H4 (cell line): ENCODE measurements at regions not wholly inside any gene's neighbourhood (a gene's known extent, or its start where the extent isn't known, plus 50 kb on each side); places are given as distances from the start of the nearest gene placed in this dataset.

ENCODE experiments used
- DNase-seq: peaks from one replicate; pipeline ENCODE4 v3.0.0-alpha.2; 2015; ENCODE audit warnings: low spot score

GRCh38 chr1:193733674-193734073 lies 547.3 kb upstream of the B3GALT2 start:
- DNase-seq: no peak

GRCh38 chr1:193730017-193730416 lies 543.6 kb upstream of the B3GALT2 start:
- DNase-seq: no peak

GRCh38 chr1:193729429-193729828 lies 543.0 kb upstream of the B3GALT2 start:
- DNase-seq: peak; percentile 10

DNA sequence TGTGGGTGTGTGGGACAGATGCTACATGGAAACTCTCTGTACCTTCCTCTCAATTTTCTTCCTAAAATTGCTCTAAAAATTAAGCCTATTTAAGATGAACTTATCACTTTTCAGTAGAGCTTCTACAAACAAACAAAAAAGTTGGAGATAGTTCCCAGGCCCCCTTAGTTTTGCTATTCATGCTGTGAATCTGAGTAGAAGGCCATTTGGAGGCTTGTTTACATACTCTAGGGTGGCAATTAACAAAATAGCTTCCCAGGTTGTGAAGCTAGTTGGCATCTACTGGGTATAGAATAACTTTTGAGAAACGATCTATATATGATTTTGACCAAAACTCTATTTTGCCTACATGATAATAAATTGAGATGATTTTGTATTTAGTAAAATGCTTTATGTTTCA lies 541.4 kb upstream of the B3GALT2 start:
- DNase-seq: no peak

GRCh38 chr1:193726722-193727121 lies 540.3 kb upstream of the B3GALT2 start:
- no peak for DNase-seq

- DNase-seq: no peak
Measured at GRCh38 chr1:193712392-193712791, 526.0 kb upstream of the B3GALT2 start.

DNA sequence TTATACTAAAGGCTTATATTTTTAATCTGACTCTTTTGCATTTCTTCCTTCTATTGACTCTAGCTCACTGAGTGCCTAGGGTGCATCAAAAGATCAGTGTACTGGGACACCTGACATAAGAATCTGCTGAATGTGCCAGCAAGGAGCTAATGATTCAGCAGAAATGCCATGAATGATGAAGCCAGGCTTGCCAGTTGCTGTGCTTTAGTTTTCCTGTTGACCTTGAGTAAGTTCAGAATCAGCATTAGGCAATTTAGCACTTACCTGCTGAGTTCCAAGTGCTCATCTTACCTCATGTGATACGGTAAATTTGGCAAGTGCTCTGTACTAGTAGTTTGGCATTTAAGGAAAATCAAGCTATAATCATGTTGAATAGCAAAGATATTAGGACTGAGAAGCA lies 523.2 kb upstream of the B3GALT2 start:
- DNase-seq: no peak

- peak; percentile 82 for DNase-seq
Measured at GRCh38 chr1:193707271-193708021, 521.0 kb upstream of the B3GALT2 start.

DNA sequence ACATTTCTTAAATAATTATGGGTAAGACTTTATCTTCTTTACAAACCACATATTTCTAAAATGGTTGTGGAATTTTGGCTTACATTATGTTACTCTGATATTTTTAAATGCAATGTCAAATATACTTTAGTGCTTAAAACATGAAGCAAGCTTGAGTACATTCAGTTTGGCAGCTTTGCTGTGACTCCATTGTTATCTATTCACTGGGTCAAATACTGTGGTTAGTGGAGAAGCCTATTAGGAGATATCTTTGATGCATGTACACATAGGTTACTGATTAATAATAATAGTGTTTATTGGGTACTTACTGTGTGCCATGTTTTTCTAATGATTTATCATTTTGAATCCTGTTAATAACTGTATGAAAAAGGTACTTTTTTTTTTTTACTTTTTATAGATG lies 520.4 kb upstream of the B3GALT2 start:
- DNase-seq: no peak

DNA sequence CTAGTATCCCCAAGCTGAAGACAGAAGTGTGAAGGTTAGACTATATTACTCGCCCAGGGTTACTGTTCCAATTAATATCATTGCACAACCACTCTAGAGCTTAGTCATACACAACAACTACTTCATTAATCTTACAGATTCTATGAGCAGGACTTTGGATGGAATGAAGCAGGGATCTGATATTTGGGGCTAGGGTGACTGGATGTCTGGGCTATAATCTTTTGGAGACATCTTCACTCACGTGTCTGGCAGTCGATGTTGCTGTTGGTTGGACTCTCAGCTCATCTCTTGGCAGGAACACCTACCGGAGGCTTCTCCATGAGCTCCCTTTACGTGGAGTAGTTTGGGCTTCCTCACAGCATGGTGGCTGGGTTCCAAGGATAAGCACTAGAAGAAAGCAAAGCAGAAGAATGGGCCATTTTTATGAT lies 519.2 kb upstream of the B3GALT2 start:
- no peak for DNase-seq

- DNase-seq: no peak
Measured at GRCh38 chr1:193703655-193704054, 517.2 kb upstream of the B3GALT2 start.

- DNase-seq: no peak
Measured at GRCh38 chr1:193703121-193703520, 516.7 kb upstream of the B3GALT2 start.

DNA sequence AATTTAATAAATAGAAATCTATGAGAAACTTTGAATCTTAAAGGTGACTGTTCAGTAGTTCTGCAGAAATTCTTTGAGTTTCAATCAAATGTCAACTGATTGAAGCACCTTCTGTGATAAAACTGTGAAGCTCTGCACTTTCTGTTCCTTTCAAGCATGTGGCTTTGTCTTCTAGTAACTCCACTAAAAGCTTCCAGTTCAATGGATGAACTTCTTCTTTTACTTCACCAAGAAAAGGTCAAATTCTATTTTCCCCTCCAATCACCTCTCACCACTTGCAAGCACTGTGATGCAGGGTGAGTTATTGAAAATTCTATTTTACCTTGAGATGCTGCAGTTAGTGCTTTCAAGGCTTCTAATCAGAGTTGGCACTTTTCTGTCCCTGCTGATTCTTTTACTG lies 515.3 kb upstream of the B3GALT2 start:
- DNase-seq: no peak

DNA sequence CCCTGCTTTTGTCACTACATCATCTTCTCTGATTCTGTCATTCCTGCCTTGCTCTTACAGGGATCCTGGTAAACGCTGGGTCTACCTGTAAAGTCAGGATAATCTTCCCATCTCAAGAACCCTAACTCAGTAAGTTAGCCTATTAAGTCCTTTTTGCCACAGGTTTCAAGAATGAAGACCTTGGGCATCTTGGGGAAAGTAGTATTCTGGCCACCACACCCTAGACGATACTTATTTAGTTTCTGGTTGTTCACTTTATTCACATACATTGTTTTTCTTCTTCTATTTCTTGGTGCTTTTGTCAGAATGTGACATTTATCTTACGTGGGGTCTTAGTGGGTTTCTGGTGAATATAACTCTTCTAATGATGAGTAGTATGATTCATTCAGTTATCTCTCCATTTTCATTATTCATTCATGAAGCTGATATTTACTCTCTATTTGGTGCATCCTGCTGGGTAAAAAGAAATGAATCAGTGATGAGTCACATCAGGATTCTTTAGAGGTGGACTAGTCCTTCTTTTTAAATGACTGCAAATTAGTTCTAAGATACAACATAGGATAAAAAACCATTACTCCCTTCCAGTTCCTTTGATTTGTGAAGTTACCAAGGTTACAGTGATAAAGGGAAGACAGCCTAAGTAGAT lies 514.4 kb upstream of the B3GALT2 start:
- DNase-seq: no peak

DNA sequence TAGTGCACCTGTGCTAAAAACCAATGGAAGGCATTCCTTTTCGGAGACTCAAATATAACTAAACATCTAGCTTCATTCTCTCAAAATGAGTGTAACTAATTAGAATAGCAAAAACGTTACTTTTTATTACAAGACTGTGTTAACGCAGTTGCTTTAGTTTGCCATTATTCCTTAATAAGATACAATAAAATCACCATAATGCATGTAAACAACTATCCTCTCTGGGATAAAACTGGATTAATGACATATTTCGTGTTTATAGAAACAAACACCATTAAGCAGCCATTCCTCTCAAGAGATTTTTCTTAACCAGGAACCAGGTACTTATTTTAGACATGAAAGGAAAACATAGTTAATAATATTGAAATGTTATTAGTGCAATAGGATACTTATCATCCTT lies 512.8 kb upstream of the B3GALT2 start:
- no peak for DNase-seq

GRCh38 chr1:193697776-193698175 lies 511.4 kb upstream of the B3GALT2 start:
- no peak for DNase-seq

GRCh38 chr1:193697115-193697762 lies 510.8 kb upstream of the B3GALT2 start:
- DNase-seq: no peak

DNA sequence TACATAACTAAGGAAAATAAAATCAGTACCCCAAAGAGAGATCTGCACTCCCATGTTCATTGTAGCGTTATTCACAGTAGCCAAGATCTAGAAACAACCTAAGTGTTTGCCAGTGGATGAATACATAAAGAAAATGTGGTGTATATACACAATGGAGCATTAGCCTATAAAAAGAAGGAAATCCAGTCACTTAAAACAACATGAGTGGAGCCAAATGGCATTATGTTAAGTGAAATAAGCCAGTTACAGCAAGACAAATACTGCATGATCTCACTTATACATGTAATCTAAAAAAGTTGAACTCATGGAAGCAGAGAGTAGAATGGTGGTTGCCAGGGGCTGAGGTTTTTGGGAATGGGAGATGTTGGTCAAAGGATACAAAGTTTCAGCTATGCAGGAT lies 508.3 kb upstream of the B3GALT2 start:
- no peak for DNase-seq

- DNase-seq: no peak
Measured at GRCh38 chr1:193685986-193686385, 499.6 kb upstream of the B3GALT2 start.

DNA sequence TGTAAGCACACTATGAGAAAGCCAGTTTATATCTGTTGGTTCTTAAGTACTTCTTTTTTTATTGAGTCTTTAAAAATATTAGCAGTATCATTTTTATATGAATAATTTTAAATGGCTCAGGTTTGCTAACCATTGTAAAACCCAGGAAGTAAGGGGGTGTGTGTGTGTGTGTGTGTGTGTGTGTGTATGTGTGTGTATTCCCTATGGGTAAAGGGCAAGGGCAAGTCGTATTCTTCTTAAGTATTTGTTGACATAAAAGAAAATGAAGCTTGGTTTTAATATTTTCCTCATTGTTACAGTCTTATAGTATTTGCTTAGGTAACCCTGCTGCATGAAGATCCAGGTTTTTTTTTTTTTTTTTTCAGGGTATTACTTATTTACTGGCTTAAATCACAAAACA lies 495.0 kb upstream of the B3GALT2 start:
- DNase-seq: no peak

GRCh38 chr1:193680924-193681316 lies 494.5 kb upstream of the B3GALT2 start:
- no peak for DNase-seq

DNA sequence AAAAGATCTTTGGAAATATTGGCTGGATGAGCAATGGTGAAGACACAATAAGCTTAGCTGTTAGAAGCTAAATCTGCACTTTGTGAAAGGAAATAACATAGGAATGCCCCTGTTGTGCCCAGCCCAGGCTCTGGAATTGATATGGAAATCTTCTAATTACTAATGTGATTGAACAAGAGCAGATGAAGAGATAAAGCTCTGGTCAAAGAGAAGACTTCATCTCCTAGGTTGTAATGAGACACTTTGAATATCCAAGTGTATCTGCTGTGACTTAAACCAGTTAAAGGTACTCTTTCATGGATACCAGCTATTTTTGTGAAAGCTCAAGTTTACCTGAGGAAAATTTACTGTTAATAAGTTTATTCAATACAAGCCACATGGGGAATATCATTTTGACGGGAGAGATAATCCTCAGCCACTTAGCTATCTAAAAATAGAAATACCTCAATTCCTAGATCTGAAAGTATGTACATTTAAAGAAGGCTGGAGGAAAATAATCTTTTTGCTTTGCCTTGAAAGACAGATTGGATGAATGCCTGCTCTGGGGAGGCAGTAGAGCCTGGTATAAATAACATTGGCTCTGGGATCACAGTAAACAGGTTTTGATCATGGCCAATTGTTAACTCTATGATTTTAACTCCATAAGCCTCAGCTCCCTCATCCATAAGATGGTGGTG lies 494.0 kb upstream of the B3GALT2 start:
- DNase-seq: no peak

GRCh38 chr1:193677874-193678273 lies 491.5 kb upstream of the B3GALT2 start:
- DNase-seq: no peak
